ENCODE measurements at regions not wholly inside any gene's neighbourhood (a gene's known extent, or its start where the extent isn't known, plus 50 kb on each side); places are given as distances from the start of the nearest gene placed in this dataset.

DNA sequence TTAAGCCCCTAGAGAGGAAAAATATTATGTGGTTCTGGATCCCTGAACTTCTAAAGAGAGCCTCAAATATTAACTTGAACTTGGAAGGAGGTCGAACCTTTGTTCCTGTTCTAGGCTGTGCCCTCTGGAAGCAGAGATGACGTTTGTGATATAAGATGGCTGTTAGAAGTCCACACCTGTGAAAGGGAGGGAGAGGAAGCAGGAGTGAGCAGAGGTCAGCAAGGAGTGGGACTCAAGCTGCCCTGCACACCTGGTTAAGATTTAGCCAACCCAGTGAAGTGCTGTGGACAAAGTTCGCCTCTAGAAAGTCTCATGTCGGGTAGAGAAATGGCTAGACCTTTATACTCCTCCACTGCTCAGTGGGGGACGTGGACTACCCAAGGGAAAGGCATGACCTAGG is 566.2 kb downstream of the MID1IP1 start:
- TF ChIP-seq POLR2A (IDR thresholded peaks at IDR 0.05), result no peak
- no peak for TF ChIP-seq EP300 (IDR thresholded peaks at IDR 0.05)
- TF ChIP-seq CTCF (IDR thresholded peaks at IDR 0.05), result no peak
- TF ChIP-seq POLR2AphosphoS5 (IDR thresholded peaks at IDR 0.05), result no peak
